GM18870 (cell line): ENCODE measurements at regions not wholly inside any gene's neighbourhood (a gene's known extent, or its start where the extent isn't known, plus 50 kb on each side); places are given as distances from the start of the nearest gene placed in this dataset.
"Not testable (repeated sequence)": the region's sequence is repeated elsewhere in the genome, so short reads cannot be mapped to it uniquely, and the experiment has no call there.

Experiments used
- ATAC-seq: cut with Tn5 transposase; IDR thresholded peaks from one replicate; pipeline ENCODE4 v1.9.1; 2021; ENCODE audit warnings: moderate library complexity; ENCODE audit not compliant: unreplicated experiment

DNA sequence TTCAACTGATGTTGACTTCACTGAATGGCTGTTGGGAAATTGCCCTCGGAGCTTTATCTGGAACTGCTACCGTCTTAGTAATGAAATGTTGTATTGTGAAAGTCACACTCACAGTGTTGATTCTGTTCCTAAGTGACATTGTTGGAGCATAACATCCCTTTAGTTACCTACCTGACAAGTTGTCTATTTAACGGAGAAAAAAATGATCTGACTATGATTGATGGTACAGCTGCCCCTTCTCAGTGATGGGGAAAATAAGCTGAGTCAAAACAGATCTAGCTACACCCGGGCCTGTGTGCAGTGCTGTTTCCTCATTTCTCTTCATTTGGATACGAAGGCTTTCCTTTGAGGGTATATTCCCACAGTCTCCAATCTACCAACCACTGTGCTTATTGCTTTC is 472.3 kb upstream of the BRINP3 start:
- no peak for ATAC-seq

DNA sequence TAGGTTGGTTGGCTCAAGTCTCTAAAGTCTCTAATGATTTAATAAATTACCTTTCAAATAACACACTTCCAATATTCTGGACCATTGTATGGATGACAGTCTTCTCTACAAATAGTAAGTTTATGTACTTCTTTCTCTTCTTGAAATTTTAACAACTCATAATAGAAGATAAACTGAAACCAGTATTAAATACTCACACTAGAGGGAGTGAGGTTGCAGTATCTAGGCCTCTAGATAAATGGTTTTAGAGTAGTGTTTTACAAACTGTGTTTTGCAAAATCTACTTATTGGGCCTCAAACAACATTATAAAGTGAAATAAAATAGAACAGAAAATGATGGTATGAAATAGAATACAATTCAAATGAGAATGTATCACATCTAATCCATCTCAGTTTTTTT is 479.9 kb upstream of the BRINP3 start:
- no peak for ATAC-seq

DNA sequence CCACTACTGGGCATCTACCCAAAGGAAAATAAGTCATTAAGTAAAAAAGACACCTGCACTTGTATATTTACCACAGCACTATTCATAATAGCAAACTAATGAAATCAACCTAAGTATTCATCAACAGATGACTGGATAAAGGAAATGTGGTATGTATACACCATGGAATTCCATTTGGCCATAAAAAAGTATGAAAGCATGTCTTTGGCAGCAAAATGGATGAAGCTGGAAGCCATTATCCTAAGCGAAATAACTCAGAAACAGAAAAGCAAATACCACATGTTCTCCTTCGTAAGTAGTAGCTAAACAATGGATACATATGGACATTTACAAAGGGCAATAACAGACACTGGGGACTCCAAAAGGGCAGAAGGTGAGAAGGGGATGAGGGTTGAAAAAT is 485.7 kb upstream of the BRINP3 start:
- ATAC-seq: no peak

DNA sequence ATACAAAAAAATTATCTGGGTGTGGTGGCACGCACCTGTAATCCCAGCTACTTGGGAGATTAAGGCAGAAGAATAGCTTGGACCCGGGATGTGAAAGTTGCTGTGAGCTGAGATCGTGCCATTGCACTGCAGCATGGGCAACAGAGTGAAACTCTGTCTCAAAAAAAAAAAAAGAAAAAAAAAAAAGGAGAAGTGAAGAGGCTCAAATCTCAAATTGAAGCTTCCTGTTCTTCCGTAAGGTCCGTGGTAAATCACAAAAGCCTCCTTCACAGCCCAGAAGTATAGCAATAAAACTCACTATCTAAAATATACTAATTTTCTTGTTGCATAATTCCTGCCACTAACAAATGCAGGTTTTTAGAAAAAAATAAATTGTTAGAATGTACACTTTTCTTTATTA is 498.2 kb upstream of the BRINP3 start:
- ATAC-seq: no peak

DNA sequence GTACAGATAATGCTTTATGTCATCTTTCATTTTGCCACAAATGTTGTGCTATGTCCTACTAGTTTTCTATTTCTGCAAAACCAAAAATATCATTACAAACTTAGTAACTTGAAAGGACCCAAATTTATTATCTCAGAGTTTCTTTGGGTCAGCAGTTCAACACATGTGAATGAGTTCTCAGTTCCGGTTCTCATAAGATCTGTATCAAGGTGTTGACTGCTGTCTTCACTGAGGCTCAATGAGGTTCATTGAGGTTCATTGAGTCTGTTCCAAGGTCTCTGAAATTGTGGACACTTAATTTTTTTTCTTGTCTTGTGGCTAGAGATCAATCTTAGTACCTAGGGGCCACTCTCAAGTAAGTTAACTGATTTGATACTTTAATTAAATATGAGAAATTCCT is 525.1 kb upstream of the BRINP3 start:
- ATAC-seq: no peak

DNA sequence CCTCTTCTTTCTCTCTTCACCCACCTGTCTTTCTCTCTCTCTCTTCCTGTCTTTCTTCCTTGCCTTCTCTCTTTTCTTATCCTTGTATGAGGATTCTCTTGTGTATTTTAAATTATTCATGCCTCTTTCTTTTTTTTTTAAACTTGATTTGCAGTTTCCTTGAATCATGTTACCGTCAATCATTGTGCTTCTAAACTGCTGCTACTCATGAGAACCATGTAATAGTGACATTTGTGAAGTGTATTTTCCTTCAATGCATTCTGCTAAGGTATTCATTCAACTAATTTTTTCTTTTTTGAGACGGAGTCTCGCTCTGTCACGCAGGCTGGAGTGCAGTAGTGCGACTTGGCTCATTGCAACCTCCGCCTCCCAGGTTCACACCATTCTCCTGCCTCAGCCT is 539.1 kb upstream of the BRINP3 start:
- no peak for ATAC-seq

DNA sequence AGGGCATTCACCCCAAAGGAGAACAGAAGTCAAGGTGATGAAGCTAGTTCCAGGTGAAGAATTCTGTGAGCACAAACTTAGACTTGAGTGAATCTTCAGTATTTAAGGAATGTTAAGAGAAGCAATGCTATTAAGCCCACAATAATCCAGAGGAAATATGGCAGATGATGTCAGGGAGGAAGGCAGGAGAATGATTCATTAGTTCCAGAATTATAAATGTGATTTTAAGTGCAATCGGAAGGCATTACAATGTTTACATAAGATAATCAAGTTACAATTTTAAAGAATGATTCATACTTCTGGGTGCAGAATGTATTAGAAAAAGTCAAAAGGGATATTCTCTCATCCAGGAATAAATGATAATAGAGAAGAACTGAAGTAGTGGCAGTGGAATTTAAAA is 545.2 kb upstream of the BRINP3 start:
- no peak for ATAC-seq

DNA sequence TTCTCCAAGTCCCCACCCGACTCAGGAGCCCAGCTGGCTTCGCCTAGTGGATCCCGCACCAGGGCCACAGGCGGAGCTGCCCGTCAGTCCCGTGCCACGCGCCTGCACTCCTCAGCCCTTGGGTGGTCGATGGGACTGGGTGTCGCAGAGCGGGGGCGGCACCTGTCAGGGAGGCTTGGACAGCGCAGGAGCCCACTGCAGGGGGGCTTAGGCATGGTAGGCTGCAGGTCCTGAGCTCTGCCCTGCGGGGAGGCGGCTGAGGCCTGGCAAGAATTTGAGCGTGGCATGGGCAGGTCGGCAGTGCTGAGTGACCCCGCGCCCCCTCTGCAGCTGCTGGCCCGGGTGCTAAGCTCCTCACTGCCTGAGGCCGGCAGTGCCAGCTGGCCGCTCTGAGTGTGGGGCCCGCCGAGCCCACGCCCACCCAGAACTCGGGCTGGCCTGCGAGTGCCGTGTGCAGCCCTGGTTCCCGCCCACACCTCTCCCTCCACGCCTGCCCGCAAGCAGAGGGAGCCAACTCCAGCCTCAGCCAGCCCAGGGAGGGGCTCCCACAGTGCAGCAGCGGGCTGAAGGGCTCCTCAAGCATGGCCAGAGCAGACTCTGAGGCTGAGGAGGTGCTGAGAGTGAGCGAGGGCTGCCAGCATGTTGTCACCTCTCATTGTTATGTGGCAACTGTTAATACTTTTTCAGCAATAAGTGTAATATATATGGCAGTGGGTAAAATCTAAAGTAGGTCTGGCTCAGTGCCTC is 548.4 kb upstream of the BRINP3 start:
- no peak for ATAC-seq

DNA sequence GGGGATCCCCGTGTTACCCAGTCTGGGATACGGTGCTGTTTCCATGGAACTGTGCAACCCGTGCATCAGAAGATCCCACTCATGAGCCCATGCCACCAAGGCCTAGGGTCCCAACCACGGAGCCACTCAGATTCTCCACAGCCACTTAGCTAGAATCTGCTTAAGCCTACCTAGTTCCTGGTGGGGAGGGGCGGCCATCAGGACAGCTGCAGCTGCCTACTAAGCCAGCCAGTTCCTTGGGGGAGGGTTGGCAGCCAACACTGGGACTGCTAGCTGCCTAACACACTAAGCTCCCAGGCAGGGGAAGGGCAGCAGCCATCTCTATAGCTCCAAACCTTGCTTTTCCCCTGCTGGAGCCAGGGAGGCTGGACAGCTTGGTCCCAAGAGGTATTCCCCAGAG is 549.2 kb upstream of the BRINP3 start:
- no peak for ATAC-seq

DNA sequence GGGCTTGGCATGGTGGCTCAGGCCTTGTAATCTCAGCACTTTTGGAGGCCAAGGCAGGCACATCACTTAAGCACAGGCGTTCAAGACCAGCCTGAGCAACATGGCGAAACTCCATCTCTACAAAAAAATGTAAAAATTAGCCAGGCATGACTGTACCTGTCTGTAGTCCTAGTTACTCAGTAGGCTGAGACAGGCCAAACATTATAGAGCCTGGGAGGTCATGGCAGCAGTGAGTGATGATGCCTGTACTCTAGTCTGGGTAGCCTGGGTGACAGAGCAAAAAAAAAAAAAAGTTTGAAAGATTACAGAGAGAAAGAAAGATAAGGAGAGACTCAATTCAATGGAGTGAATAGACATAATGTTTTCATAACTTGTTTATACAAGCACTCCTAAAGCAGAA is 556.5 kb upstream of the BRINP3 start:
- ATAC-seq: no peak

DNA sequence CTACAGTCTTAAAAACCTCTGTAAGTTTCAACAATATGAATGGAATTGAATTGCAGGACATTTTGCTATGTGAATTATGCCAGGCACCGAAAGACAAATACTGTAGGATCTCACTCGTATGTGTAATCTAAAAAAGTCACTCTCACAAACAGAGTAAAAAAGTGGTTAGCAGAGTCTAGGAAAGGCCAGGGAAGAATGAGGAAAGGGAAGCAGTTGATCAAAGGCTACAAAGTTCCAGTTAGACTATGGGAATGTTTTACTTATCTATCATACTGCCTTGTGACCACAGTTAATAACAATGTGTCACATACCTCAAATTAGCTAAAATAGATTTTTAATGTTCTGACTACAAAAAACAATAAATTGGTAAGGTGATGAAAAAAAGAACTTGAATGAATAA is 565.4 kb upstream of the BRINP3 start:
- no peak for ATAC-seq

DNA sequence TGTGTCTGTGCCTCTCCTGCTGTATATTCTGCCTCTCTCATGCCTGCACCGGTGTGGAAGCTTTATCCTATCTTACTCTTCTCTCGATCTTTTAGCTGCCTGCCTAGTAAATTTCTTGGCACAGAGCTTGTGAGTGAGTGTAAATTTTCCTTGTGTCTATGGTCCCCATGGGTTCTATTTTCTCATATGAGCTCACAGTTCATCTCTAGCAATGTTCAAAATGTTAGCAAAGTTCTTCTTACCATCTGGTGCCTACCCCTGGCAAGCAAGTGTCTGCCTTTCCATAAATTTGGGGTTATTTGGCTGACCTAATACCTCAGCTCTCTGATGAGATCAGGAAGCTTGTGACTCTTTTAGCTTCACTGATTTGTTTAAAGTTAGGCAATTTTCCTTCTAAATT is 572.1 kb upstream of the BRINP3 start:
- ATAC-seq: no peak

DNA sequence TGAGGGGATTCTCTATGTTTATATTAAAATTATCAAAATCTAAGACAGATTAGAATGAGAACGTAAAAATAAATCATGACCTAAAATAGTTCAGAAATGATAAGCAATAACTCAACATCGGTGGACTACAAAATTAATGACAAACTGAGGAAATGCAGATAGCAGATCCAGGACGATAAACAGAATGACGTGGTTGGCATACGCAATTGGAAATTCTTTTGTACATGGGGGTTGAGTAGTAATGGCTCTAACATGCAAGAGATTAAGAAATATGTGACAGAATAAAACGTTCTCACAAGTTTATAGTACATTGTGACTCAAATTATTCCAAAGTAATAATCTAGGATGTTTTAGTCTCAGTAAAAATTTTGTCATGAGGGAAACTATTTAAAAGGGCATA is 575.2 kb upstream of the BRINP3 start:
- no peak for ATAC-seq

DNA sequence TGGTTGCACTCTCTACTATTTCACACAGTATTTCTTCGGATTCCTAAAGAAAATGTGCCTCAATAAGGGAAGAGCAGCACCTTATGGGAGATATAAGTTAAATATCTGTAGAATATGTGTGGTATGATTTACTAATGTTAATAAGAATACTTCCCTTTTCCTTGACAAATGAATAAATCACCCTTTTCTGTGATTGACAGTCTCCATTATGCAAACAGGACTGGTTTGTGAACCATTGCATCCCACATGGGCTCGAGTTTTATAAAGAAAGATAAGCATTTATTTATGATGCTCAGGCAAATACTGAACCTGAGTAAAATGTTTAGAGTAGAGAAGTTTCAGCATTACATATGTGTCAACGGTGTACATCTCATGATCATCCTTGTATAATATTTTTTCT is 587.7 kb upstream of the BRINP3 start:
- ATAC-seq: no peak

DNA sequence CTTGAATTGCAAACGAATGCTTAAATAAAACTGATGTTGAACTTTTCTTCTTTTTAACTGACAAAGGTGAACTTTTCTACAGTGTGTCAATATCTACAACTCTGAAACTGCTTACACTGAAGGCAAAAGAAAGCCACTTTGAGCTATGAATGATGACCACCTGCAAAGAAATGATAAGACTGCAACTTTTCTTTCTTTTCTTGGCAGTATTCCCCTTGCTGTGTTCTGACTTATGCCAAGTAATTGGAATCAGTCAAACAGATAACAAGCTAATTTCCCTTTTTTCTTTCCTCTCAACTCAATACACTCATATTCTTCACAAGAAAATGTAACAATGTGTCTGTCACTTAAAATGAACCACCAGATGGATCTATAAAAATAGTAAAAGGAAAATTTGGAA is 588.1 kb upstream of the BRINP3 start:
- ATAC-seq: no peak

DNA sequence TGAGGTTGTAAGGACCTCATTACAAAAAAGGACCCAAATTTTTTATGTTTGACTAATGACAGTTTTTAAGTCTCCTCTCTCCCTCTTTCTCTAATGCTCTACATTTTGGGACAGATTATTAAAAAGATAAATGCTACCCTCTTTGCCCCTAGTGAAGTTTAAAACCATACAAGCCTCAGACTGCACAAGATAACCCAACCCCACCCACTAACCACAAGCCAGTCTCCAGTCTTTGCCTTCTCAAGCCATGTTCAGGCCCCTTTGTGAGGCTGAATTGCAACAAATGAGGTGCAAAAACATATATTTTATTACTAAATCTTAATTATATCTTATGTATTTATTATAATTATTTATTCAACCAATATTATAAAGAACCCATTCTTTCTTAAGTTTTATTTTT is 597.2 kb upstream of the BRINP3 start:
- ATAC-seq: no peak

DNA sequence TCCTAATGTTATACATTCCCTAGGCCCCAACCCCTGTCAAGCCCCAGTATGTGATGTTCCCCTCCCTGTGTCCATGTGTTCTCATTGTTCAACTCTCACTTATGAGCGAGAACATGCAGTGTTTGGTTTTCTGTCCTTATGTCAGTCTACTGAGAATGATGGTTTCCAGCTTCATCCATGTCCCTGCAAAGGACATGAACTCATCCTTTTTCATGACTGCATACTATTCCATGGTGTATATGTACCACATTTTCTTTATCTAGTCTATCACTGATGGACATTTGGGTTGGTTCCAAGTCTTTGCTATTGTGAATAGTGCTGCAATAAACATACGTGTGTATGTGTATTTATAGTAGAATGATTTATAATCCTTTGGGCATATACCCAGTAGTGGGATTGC is 605.4 kb upstream of the BRINP3 start:
- ATAC-seq: not testable (repeated sequence)

DNA sequence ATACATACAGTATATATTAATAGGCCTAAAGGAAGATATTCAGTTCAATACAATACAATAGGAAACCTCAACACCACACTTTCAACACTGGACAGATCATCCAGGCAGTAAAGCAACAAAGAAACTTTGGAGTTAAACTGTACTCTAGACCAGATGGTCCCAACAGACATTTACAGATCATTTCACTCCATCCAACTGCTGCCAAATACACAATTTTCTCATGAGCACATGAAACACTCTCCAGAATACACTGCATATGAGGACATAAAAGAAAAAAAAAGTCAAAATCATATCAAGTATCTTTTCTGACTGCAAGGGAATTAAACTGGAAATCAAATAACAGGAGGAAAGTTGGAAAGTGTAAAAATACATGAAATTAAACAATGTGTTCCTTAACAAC is 607.5 kb upstream of the BRINP3 start:
- no peak for ATAC-seq

DNA sequence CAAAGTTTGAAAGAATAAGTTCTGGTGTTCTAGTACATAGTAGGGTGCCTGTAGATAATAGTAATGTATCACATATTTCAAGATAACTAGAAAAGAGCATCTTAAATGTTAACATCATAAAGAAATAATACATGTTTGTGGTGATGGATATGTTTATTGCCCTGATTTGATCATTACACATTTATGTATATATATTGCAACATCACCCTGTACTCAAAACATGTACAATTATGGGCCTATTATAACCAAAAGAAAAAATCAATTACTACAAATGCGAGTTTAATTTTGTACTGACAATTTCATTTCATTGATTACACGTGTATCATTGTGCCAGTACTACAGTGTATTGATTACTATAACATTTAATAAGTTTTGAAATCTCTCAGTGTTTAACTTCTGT is 609.2 kb upstream of the BRINP3 start:
- no peak for ATAC-seq

DNA sequence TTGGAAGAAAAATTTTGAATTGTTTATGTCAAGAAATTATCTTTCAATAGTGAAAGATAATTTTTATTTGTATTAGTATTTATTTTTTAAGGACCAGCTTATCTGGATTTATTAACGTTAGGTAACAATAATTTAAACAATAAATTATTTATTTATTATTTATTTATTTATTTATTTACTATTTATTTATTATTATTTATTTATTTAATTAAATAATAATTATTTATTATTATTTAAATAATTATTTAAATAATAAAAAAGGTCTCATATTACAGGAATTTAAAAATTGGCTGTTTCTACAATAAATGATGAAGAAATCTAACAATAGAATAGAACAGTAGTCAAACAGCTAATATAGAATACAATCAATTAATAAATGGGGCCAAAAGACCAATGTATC is 618.7 kb upstream of the BRINP3 start:
- ATAC-seq: no peak

DNA sequence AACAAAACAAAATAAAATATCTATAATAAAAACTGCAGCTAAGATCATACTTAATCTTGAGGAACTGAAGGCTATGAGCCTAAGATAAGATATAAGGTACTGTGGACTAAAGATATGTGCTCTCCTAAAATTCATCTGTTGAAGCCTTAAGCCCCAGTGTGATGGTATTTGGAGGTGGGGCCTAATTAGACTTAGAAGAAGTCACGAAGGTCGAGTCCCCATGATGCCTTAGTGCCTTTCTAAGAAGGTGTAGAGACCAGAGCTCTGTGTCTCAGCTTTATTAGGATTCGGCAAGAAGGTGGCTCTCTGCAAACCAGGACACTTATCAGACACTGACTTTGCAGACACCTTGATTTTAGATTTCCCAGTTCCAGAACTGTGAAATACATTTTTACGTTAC is 622.0 kb upstream of the BRINP3 start:
- no peak for ATAC-seq

DNA sequence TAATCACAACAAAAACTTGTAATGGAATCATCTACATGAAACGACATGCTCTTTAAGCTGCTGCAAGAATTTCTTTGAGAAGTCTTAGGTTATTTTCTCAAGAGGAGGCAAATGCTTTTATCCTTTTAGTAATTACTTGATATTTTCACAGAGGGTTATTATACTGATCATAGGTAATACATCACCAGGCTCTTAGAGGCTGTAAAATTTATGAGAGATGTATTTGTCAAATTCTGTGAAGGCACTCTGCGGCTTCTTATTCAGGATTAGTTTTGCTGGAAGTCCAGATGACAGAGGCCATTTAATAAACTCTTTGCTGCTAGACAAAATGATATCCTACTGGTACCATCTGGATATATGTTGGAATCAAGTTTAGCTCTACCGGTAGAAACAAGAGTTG is 624.3 kb upstream of the BRINP3 start:
- ATAC-seq: no peak

DNA sequence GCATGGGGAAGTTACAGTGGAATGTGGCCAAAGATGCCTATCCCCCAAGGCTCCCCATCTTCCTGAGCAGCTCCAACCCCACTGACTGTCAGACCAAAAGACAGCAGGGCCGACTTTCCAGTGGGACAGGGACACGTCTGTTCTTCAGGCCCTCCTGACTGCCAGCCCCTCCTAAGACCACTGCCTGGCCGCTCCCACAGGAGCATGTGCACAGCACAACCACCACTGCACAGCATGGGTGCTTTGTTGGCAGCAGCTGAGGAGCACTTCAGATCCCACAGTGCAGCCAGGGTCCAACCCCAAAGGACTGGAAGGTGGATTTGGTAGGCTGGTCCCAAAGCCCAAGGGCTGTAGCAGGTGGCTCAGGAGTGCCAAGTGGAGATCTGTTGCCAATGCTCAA is 648.3 kb upstream of the BRINP3 start:
- ATAC-seq: no peak

DNA sequence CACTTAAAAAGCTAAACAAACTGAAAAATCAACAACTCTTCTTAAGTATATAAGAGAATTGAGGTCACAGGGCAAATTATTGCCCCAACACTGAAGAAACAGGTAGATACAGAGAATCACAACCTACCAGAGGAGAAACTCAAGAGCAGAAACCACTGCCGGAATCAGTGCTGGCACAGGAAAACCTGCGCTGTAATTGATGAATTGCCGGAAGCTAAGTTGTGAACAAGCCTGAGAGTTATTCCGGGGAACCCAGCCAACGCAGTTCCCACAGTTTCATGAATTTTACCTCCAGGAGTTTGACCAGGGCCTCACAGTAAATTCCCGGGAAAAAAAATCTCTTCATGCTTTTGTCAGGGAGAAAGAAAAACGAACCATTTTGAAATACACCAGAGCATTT is 657.1 kb upstream of the BRINP3 start:
- ATAC-seq: no peak
